NCI-H82 (cell line): ENCODE measurements at regions not wholly inside any gene's neighbourhood (a gene's known extent, or its start where the extent isn't known, plus 50 kb on each side); places are given as distances from the start of the nearest gene placed in this dataset.

Experiments used
- DNase-seq: peaks from one replicate; lab custom pipeline; 2025; lab: John Stamatoyannopoulos, UW

- no peak for DNase-seq
Observed at GRCh38 chr2:121860758-121861227, 105.3 kb downstream of the TSN start.

- no peak for DNase-seq
Observed at GRCh38 chr2:121862286-121862685, 106.8 kb downstream of the TSN start.

GRCh38 chr2:121865914-121866313 lies 110.5 kb downstream of the TSN start:
- DNase-seq: no peak

DNA sequence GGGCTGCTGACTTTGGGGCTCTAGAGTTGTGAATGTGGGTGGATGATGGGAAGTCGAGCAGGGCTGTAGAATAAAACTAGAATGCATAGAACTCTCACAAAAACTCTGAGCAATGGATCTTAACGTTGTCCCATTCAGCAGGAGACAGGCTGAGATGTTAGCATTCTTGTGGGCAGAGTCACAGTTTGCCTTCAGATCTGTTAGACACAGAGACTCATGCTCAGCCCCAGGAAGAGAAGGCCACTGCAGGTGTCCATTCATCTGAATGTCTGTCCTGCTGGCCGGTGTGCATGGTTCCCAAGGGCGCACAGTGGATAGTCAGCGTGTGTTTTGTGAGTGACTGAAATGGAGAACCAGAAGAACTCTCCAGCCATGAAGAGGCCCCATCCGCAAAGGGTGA lies 111.3 kb downstream of the TSN start:
- no peak for DNase-seq

GRCh38 chr2:121868652-121869051 lies 113.2 kb downstream of the TSN start:
- peak; percentile 85 for DNase-seq

- DNase-seq: peak; percentile 90
Observed at GRCh38 chr2:121869363-121869762, 113.9 kb downstream of the TSN start.

- no peak for DNase-seq
Observed at GRCh38 chr2:121869873-121870272, 114.4 kb downstream of the TSN start.

GRCh38 chr2:121872651-121873050 lies 117.2 kb downstream of the TSN start:
- no peak for DNase-seq

DNA sequence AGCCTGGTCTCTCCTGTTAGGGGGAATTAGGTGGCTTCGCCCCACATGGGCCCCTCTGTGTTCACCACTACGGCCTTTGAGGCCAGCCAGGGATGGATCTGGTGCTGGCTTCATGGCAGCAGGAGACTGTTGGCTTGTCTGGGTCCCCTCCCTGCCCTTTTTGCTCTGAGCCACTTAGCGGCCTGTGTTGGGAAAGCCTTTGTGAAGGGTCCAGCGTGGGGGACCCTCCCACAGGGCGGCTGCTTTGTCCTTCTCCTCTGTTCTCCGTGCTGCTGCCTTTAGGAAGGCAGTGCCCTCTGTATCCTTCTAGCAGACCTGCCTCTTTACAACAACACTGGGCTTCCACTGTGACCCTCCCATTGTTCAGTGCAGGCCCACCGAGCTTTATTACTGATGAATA lies 118.4 kb downstream of the TSN start:
- DNase-seq: no peak

DNA sequence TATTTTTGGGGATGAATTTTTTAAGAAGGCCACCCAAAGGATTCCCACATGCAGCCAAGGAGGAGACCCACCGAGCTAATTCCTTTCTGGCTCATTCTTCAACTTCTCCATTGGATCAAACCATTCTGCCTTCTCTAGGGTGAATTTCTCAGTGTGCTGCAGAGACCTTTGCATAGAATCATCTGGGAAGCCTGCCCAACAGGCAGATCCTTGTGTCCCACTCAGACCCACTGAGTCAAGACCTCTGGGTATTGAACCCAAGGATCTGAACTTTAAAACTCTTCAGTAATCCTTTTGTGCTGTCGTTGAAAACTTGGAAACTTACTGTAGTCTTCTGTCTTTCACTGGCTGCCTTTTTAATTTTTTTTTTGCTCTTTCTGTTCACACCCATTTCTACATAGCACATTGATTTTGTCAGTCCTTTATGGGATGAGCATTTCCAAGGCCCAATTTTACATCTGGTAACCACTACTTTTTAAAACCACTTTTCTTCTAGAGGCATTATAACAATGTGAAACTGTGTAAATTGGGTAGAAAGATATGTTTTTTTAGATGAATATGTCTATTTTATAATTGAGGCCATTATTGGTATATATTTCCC lies 120.2 kb downstream of the TSN start:
- DNase-seq: no peak

DNA sequence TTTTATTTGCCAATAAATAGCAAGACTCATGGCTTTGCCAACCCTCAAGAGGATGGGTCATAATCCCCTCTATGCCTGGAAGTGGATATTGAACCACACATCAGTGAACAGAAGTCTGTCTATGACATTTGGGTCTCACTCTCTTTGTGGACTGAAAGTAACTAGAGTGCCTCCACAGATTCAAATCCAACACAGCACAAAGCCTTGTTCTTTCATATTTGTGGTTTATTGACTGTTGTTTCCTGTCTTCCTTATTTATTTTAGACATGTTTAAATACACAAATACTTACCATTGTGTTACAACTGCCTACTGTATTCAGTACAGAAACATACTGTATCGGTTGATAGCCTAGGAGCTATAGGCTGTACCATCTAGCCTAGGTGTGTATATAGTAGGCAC lies 121.9 kb downstream of the TSN start:
- no peak for DNase-seq

DNA sequence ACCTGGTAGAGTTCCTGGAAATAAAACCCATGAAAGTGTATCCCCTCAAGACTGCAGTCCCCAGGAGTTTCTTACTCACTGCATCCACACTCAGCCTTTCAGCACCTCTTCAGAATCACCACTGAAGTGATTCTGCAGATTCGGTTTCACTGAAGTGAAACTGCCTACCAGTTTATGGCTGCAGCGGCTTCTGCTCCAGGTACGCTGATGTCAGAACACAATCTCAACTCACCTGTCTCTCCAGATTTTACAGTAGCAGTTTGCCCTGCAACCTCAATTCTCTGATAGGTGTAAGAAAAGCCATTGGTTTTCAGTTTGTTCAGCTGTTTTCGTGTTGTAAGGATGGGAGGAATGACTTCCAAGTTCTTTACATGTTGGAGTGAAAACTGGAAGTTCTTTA lies 124.8 kb downstream of the TSN start:
- no peak for DNase-seq

- no peak for DNase-seq
Observed at GRCh38 chr2:121881038-121881437, 125.6 kb downstream of the TSN start.

DNA sequence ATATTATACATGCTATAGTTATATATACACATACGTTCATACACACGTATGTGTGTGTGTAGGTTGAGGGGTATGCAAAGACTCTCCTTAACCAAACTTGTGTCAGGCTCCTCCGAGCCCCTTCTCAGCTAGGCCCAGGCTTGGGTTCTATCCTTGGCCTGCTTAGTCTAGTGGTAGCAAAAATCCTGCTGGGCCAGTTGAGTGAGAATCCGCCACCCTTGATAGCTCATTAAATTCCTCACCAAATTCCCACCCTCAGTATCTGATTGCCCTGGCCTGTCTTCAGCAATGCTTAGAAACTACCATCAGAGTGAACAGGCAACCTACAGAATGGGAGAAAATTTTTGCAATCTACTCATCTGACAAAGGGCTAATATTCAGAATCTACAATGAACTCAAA lies 126.5 kb downstream of the TSN start:
- no peak for DNase-seq

GRCh38 chr2:121884078-121884477 lies 128.6 kb downstream of the TSN start:
- DNase-seq: no peak

- no peak for DNase-seq
Observed at GRCh38 chr2:121884511-121884921, 129.1 kb downstream of the TSN start.

DNA sequence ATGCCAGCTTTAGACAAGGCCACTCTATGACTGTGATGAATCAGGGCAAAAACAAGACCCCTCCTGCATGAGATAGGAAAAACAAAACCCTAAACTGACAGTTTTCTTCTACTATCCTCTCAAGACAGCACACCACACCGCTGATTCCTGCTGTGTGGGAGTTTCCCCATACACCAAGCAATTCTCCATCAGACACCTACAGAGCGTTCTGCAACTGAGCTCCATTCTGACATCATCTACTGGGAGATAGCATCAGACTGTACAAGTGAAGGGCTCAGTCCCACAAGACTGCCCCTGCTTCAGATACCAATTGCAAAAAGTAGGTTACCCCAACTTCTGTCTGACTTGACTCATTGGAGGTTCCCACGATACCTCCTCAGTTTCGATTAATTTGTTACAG lies 130.6 kb downstream of the TSN start:
- DNase-seq: no peak

DNA sequence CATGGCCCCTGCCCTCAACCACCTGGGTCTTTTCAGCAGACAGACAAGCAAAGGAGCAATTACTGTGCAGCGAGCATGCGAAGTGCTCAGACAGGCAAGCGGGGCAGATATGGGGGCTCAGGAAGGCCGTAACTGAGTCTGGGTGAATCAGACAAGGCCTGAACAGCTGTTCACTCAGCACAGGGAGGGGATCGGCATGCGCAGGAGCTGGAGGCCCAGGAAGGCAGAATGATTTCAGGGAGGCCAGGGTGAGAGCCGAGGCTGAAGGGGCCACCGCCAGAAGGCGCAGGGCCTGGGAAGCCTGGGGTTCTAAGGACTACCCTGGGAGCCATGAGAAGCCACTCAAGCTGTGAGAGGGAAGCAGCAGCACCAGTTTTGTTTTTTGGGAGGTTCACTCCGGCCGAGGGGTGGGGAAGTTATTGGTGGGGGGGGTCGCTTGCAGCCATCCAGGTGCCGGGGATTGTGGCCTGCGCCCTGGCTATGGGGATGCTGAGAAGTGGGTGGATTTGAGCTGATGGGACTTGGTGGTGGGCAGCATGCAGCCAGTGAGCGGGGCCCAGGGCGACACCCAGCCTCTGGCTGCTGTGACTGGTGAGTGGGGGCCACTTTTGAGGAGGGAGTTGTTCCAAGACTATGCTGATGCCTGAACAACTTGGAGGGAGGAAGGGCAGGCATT lies 132.2 kb downstream of the TSN start:
- DNase-seq: peak; percentile 47

- peak; percentile 63 for DNase-seq
Observed at GRCh38 chr2:121888189-121888557, 132.7 kb downstream of the TSN start.

DNA sequence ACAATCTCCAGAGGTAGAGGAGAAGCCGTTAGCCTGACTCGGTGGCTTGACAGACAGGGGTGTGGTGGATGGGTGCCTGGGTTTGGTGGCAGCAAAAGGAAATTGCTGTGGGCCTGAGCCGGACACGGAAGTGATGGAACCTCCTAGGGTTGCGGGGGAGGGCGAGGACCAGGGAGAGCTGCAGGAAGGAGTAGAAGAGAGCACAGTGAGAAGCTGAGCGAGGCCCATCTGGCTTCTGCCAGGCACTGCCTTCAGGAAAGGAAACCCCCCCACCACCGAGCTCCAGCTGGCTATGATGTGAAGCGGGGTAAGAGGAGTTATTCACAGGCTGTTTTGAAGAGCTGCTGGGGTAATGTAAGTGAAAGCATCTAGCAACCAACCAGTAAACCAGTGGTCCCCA lies 134.6 kb downstream of the TSN start:
- DNase-seq: peak; percentile 88

GRCh38 chr2:121895723-121896571 lies 140.5 kb downstream of the TSN start:
- no peak for DNase-seq

DNA sequence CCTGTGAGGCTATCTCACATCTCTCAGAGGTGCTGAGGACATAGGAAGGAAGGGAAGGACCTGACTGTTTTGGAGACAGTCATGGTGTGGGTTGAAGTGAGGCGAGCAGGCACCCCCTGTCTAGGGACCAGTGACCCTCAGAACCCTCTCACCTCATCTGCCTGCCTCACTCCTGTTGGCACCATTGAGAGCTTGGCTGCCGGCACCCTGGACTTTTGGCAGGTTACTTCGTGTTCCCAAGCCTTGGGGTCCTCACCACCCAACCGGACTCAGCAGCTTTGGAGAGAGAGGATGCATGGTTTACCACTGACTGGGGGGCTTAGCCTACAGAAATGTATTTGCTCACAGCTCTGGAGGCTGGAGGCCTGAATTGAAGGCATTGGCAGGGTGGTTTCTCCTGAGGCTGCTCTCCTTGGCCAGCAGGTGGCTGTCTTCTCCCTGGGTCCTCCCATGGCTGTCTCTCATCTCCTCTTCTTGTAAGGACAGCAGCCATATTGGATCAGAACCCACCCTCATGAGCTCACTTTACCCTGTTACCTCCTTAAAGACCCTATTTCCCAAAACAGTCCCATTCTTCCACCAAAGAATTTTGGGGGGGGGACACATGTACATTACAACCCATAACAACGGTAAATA lies 142.0 kb downstream of the TSN start:
- DNase-seq: peak; percentile 88

DNA sequence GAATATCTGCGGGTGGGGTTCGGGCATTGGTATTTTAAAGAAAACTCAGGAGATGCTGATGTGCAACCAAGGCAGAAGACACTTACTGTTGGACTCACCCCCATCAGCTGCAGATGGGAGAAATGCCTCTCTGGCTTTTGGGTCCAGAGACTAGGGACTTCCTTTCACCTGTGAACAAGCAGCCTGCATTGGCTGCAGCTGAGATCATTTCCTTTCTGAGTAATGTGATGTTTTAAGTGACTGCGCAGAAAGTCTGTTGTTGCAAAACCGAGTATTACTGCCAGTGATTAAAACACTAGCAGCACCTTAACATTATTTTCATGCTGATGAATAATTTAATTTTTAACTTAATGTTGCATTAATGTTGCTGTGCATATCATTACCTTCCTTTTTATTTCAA lies 143.0 kb downstream of the TSN start:
- DNase-seq: no peak
